GM13977 (cell line): ENCODE measurements at regions not wholly inside any gene's neighbourhood (a gene's known extent, or its start where the extent isn't known, plus 50 kb on each side); places are given as distances from the start of the nearest gene placed in this dataset.

Experiments
- DNase-seq: peaks from one replicate; pipeline ENCODE4 v3.0.0; 2012; ENCODE audit warnings: low spot score
- CTCF ChIP-seq: IDR thresholded peaks from 2 replicates; pipeline ENCODE4 v1.5.1; 2012; ENCODE audit warnings: mild to moderate bottlenecking, control low read depth; ENCODE audit not compliant: insufficient read depth; ENCODE audit errors: extremely low read depth, missing control alignments
- in situ Hi-C: fragments of 300-500 bp; cut with MboI; formaldehyde crosslinking; loops from one replicate; pipeline ENCODE4 v1.12.0; 2022; ENCODE audit warnings: low sequenced_read_pairs, low pct_unique_long_range_greater_than_20kb, mixed read lengths, inconsistent platforms; ENCODE audit not compliant: unreplicated experiment

GRCh38 chr6:134654751-134655150 is 295.1 kb downstream of the ALDH8A1 start:
- no peak for TF ChIP-seq CTCF
- in situ Hi-C loops = no loop called here
- no peak for DNase-seq

- in situ Hi-C loops = no loop called here
- TF ChIP-seq CTCF = no peak
Measured at GRCh38 chr6:134651519-134651918, 298.4 kb downstream of the ALDH8A1 start.

GRCh38 chr6:134647861-134648260 is 302.0 kb downstream of the ALDH8A1 start:
- in situ Hi-C loops = loop anchor here (10.0 kb wide), 1 partner anchor 473 kb away; no protein-coding TSS in a partner anchor
- DNase-seq = no peak
- no peak for TF ChIP-seq CTCF

More at GRCh38 chr6:134651519-134651918, 298.4 kb downstream of the ALDH8A1 start:
- no peak for DNase-seq

- in situ Hi-C loops = loop anchor here (10.0 kb wide), 1 partner anchor 468 kb away; no protein-coding TSS in a partner anchor
- no peak for DNase-seq
Measured at GRCh38 chr6:134642819-134643218, 307.1 kb downstream of the ALDH8A1 start.

GRCh38 chr6:134642279-134642678 is 307.6 kb downstream of the ALDH8A1 start:
- TF ChIP-seq CTCF = no peak
- in situ Hi-C loops = loop anchor here (10.0 kb wide), 1 partner anchor 467 kb away; no protein-coding TSS in a partner anchor

More at GRCh38 chr6:134642819-134643218, 307.1 kb downstream of the ALDH8A1 start:
- no peak for TF ChIP-seq CTCF

GRCh38 chr6:134640975-134641429 is 308.9 kb downstream of the ALDH8A1 start:
- TF ChIP-seq CTCF = peak; percentile 88

More at GRCh38 chr6:134642279-134642678, 307.6 kb downstream of the ALDH8A1 start:
- DNase-seq = no peak

More at GRCh38 chr6:134640975-134641429, 308.9 kb downstream of the ALDH8A1 start:
- in situ Hi-C loops = loop anchor here (10.0 kb wide), 1 partner anchor 466 kb away; no protein-coding TSS in a partner anchor
- peak; percentile 66 for DNase-seq
